Fibroblast of skin of right biceps (primary cell): ENCODE measurements at regions not wholly inside any gene's neighbourhood (a gene's known extent, or its start where the extent isn't known, plus 50 kb on each side); places are given as distances from the start of the nearest gene placed in this dataset.

Experiments used
- DNase-seq: peaks from one replicate; pipeline ENCODE4 v3.0.0-alpha.2; 2013

- peak; percentile 2 for DNase-seq
Measured at GRCh38 chr21:16377120-16377658, 647.4 kb downstream of the USP25 start.

DNA sequence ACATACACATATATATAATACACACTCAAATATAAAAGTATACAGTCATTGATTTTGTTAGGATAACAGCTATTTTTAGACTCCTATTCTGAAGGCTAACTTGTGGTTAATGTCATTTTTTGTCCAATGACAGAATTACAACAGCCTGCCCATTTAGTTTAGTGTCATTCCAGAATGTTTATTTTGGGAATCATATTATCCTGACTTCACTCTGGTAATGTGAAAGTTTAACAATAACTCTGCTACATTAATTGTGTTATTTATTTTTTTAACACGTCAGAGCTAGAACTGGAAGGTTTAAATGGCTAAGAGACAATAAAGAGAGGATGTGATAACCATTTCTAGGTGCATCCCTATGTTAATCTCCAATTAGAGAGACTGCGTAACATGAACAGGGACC is 648.1 kb downstream of the USP25 start:
- peak; percentile 30 for DNase-seq

- DNase-seq, result peak; percentile 26
Measured at GRCh38 chr21:16378525-16378924, 648.7 kb downstream of the USP25 start.

DNA sequence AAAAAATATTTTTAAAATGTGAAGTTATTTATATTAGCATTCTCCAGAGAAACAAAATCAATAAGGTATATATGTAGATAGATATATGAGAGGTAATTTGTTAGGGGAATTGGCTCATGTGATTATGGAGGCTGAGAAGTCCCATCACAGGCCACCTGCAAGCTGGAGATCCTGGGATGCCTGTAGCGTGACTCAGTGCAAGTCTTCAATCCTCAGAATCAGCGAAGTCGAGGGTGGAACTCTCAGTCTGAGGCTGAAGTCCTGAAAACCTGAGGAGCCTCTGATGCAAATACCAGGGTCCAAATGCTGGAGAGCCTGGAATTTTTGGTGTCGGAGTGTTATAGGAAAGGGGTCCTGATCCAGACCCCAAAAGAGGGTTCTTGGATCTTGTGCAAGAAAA is 658.5 kb downstream of the USP25 start:
- DNase-seq, result no peak

DNA sequence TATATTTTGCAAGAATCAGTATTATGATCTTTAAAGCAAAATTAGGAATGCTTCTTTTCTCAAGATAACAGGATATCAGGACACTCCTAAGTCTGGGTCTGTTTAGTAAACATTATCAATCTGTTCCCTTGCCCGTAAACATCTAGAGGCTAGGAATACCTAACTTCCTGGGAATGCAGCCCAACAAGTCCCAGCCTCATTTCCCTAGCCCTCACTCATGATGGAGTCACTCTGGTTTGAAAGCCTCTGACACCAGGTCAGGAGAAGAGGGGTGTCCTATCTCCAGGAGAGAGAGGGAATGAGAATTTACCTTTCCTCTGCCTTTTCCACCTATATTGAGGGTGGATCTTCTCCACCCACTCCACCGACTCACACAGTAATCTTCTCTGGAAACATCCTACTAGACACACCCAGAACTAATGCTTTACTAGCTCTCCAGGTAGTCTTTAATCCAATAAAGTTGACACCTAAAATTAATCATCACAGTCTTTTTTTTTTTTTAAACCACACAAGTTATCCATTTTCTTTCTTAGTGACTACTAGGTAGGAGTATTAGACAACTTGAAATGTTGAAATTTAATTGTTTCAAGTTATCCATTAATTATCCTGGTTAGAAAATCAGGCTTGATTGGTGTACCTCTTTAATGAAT is 659.3 kb downstream of the USP25 start:
- no peak for DNase-seq

DNA sequence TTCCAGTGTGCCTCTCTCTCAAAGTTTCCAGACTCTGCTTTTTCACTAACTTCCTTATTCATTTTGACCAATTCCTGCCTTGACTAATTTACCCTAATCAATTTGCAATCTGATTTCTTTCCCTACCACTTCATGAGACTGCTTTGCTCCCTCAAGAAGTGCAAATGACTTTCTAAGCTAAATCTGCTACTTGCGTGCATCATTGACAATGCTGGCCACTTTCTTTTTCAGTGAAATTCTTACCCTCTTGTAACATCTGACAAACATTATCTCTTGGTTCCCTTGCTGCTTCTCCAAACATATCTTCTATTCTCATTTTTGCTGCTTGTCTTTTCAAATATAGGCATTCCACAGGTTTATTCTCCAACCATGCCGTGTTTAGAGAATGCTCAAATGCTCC is 659.9 kb downstream of the USP25 start:
- DNase-seq, result no peak

DNA sequence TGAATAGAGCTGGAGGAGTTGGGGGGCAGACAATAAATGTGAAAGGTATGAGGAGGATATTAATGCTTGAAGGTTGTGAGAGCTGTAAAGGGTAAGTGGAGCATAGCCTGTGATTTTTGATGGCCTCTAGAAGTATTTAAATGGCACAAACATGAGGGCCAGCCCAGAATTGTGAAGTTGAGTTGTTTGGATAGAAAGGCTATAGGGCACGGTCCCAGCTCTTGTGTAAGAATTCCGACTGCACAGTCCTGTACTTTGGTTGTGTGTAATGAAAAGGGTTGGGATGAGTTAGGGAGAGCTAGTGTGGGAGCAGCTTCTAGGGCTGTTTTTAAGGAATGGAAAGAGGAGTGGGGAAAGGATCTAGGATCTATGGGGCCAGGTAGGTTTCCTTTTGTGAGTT is 665.5 kb downstream of the USP25 start:
- no peak for DNase-seq

- DNase-seq, result no peak
Measured at GRCh38 chr21:16402752-16403151, 673.0 kb downstream of the USP25 start.

GRCh38 chr21:16404776-16405175 is 675.0 kb downstream of the USP25 start:
- DNase-seq, result no peak

DNA sequence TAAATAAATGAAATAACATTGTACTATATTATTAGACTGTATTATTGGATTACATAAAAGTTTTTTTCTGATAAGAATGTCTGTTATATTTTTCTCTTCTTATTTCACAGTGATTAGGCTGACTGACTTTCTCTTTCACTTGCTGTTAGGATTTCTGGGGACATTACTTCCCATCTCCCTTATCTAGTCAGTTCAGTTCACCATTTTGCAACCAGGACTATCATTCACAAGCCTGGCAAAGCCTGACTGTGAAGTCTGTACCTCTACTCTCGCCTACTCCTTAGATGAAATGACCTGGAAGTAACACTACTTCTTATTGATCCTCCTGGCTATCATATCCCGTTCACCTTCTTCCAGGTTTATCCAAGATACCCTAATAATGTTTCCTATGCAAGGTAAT is 676.6 kb downstream of the USP25 start:
- no peak for DNase-seq

GRCh38 chr21:16407403-16408240 is 677.8 kb downstream of the USP25 start:
- DNase-seq, result no peak

GRCh38 chr21:16408280-16408679 is 678.5 kb downstream of the USP25 start:
- no peak for DNase-seq

DNA sequence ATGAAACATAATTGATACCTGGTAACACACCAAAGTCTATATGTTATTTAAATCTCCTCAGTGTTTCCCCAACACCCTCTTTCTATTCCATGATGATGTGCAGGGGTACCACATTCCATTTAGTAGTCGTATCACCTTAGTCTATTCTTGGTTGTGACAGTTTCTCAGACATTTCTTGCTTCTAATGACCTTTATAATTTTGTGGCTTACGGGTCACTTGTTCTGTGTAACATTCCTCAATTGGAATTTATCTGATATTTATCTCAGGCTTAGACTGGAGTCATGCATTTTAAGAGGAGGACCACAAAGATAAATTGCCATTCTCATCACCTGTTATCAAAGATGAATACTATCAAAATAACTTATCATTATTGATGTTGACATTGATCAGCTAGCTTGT is 679.6 kb downstream of the USP25 start:
- no peak for DNase-seq

DNA sequence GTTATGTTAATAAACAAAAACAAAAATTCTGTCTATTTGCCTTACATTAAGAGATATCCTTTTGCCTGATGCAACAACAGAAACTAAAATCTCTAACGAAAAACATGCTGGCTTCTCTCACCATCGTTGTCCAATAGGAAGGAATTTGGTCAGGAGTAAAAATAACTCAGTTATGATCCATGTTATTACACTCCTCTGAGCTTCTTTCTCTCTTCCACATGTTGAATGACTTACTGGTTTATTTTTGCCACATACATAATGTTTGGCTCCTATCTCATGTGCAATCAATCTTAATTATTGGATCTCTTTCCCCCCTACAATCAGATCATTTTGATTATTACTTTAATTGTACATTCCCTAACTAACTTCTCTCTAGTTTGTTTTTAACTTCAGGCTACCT is 688.4 kb downstream of the USP25 start:
- peak; percentile 62 for DNase-seq

DNA sequence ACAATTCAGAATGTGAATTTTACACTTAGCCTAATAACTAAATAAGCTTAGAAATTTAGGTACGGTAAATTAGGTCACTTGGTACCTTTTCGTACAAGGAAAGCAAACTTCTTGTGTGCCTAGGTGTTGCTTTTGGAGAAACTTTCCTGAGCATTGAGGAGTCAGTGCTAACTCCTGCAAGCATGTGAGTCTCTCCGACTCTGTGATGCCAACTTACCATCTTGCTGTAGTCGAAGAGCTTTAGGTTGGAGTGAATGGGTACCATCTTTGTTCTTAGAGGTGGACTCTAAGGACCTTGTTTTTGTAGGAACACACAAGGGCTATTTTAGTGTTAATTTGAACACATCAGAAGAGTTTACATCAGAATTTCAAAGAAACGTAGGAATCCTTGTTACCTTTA is 688.9 kb downstream of the USP25 start:
- DNase-seq, result no peak

GRCh38 chr21:16419188-16419921 is 689.6 kb downstream of the USP25 start:
- DNase-seq, result peak; percentile 69

GRCh38 chr21:16420031-16420724 is 690.4 kb downstream of the USP25 start:
- DNase-seq, result peak; percentile 62

GRCh38 chr21:16421007-16421406 is 691.2 kb downstream of the USP25 start:
- DNase-seq, result no peak

GRCh38 chr21:16421965-16422364 is 692.2 kb downstream of the USP25 start:
- no peak for DNase-seq

GRCh38 chr21:16422702-16423101 is 692.9 kb downstream of the USP25 start:
- DNase-seq, result no peak

- DNase-seq, result no peak
Measured at GRCh38 chr21:16423921-16424320, 694.1 kb downstream of the USP25 start.

GRCh38 chr21:16424331-16424751 is 694.6 kb downstream of the USP25 start:
- peak; percentile 5 for DNase-seq

DNA sequence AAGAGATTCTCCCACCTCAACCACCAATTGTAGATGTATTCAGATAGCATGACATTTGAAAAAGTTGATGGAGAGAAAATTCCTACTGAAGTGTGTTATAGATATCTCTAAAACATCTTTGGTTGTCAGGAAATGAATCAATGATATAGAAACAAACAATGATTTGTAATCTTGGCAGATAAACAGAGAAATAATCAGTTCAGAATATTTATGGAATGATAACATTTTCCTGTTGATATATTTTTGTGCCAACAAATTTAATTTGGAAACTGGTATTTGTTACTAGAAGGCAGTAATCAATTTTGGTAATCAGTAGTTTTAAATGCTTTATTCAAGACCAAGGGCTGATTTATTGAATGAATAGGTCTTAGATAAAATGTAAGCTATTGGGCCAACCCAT is 695.6 kb downstream of the USP25 start:
- DNase-seq, result no peak
